ENCODE measurements at regions not wholly inside any gene's neighbourhood (a gene's known extent, or its start where the extent isn't known, plus 50 kb on each side); places are given as distances from the start of the nearest gene placed in this dataset.

GRCh38 chr5:8908055-8908683 lies 637.7 kb downstream of the SEMA5A start:
- H3K9ac ChIP-seq (ENCODE audit: insufficient read depth in 1 of 2, low read length in 2 of 2): no peak overlapping the region
- ATAC-seq (ENCODE audit: insufficient read depth, low FRiP score) (no peak), DNase-seq (peak in 2 of 3 donors; percentile 11 to 21)
- peaks cover 0 to 2% (median 0%) of the 10 kb centered on the region in 4 donors for H3K9me3 ChIP-seq (ENCODE audit: control insufficient read depth in 4 of 4, insufficient read depth in 3 of 4, low read length in 3 of 4)
- no peaks in the 10 kb centered on the region for H3K27me3 ChIP-seq (ENCODE audit: control insufficient read depth in 3 of 3, insufficient read depth in 3 of 3, low read length in 2 of 3)
- TF ChIP-seq CTCF (IDR thresholded peaks at IDR 0.05; ENCODE audit: control extremely low read depth, extremely low read depth): no peak
- H3K4me3 ChIP-seq: no peak overlapping the region
- no peaks in the 10 kb centered on the region for H3K36me3 ChIP-seq (ENCODE audit: control insufficient read depth in 4 of 4, insufficient read depth in 4 of 4, low read length in 4 of 4)
- H3K27ac ChIP-seq (ENCODE audit: low read depth in 1 of 2, low read length in 1 of 2): no peak overlapping the region
- 56 to 61% methylated on average over 7 of the region's 7 CpGs for WGBS, 2 donors
- H3K4me1 ChIP-seq (ENCODE audit: control insufficient read depth in 5 of 5, insufficient read depth in 5 of 5, low read length in 5 of 5): no peaks in the 10 kb centered on the region

GRCh38 chr5:8912106-8912505 lies 633.8 kb downstream of the SEMA5A start:
- Histone ChIP-seq H3K4me1 (ENCODE audit: control insufficient read depth in 5 of 5, insufficient read depth in 5 of 5, low read length in 5 of 5) (no peaks in the 10 kb centered on the region), H3K27me3 (ENCODE audit: control insufficient read depth in 3 of 3, insufficient read depth in 3 of 3, low read length in 2 of 3) (no peaks in the 10 kb centered on the region), H3K9me3 (ENCODE audit: control insufficient read depth in 4 of 4, insufficient read depth in 3 of 4, low read length in 3 of 4) (no peaks in the 10 kb centered on the region), H3K9ac (ENCODE audit: insufficient read depth in 1 of 2, low read length in 2 of 2) (no peak overlapping the region), H3K36me3 (ENCODE audit: control insufficient read depth in 4 of 4, insufficient read depth in 4 of 4, low read length in 4 of 4) (no peaks in the 10 kb centered on the region), H3K27ac (ENCODE audit: low read depth in 1 of 2, low read length in 1 of 2) (no peak overlapping the region), H3K4me3 (no peak overlapping the region)
- 92 to 94% methylated on average over 3 of the region's 3 CpGs for WGBS, 2 donors
- TF ChIP-seq CTCF (IDR thresholded peaks at IDR 0.05; ENCODE audit: control extremely low read depth, extremely low read depth): no peak
- ATAC-seq (ENCODE audit: insufficient read depth, low FRiP score) (no peak), DNase-seq (no peak)

- WGBS, 2 donors: 68 to 72% methylated on average over 4 of the region's 4 CpGs
- peak in 2 of 3 donors; percentile 14 for DNase-seq
- TF ChIP-seq CTCF (IDR thresholded peaks at IDR 0.05; ENCODE audit: control extremely low read depth, extremely low read depth): no peak
Measured at GRCh38 chr5:8913522-8913921, 632.4 kb downstream of the SEMA5A start.

GRCh38 chr5:8919096-8919495 lies 626.8 kb downstream of the SEMA5A start:
- Histone ChIP-seq H3K9ac (ENCODE audit: insufficient read depth in 1 of 2, low read length in 2 of 2) (no peak overlapping the region), H3K36me3 (ENCODE audit: control insufficient read depth in 4 of 4, insufficient read depth in 4 of 4, low read length in 4 of 4) (no peaks in the 10 kb centered on the region), H3K27ac (ENCODE audit: low read depth in 1 of 2, low read length in 1 of 2) (no peak overlapping the region), H3K9me3 (ENCODE audit: control insufficient read depth in 4 of 4, insufficient read depth in 3 of 4, low read length in 3 of 4) (peaks cover 0 to 6% (median 1%) of the 10 kb centered on the region in 4 donors), H3K4me3 (no peak overlapping the region), H3K27me3 (ENCODE audit: control insufficient read depth in 3 of 3, insufficient read depth in 3 of 3, low read length in 2 of 3) (no peaks in the 10 kb centered on the region), H3K4me1 (ENCODE audit: control insufficient read depth in 5 of 5, insufficient read depth in 5 of 5, low read length in 5 of 5) (peaks cover 0 to 8% (median 0%) of the 10 kb centered on the region in 5 donors)
- no peak for TF ChIP-seq CTCF (IDR thresholded peaks at IDR 0.05; ENCODE audit: control extremely low read depth, extremely low read depth)
- ATAC-seq (ENCODE audit: insufficient read depth, low FRiP score): no peak
- DNase-seq: peak in 2 of 3 donors; percentile 83 to 84

More at GRCh38 chr5:8913522-8913921, 632.4 kb downstream of the SEMA5A start:
- no peak overlapping the region for H3K4me3 ChIP-seq
- no peak overlapping the region for H3K27ac ChIP-seq (ENCODE audit: low read depth in 1 of 2, low read length in 1 of 2)
- no peaks in the 10 kb centered on the region for H3K36me3 ChIP-seq (ENCODE audit: control insufficient read depth in 4 of 4, insufficient read depth in 4 of 4, low read length in 4 of 4)
- H3K27me3 ChIP-seq (ENCODE audit: control insufficient read depth in 3 of 3, insufficient read depth in 3 of 3, low read length in 2 of 3): no peaks in the 10 kb centered on the region
- H3K9ac ChIP-seq (ENCODE audit: insufficient read depth in 1 of 2, low read length in 2 of 2): no peak overlapping the region
- H3K4me1 ChIP-seq (ENCODE audit: control insufficient read depth in 5 of 5, insufficient read depth in 5 of 5, low read length in 5 of 5): no peaks in the 10 kb centered on the region
- ATAC-seq (ENCODE audit: insufficient read depth, low FRiP score): no peak
- H3K9me3 ChIP-seq (ENCODE audit: control insufficient read depth in 4 of 4, insufficient read depth in 3 of 4, low read length in 3 of 4): no peaks in the 10 kb centered on the region

All from lung (tissue), 11 donors.